ENCODE measurements at regions not wholly inside any gene's neighbourhood (a gene's known extent, or its start where the extent isn't known, plus 50 kb on each side); places are given as distances from the start of the nearest gene placed in this dataset.

- no peak for DNase-seq (ENCODE audit: low spot score)
- intact Hi-C loops (cut with DNase I) = no loop called here
Observed at GRCh38 chr20:24097506-24098245, 109.1 kb upstream of the GGTLC1 start.

- DNase-seq (ENCODE audit: low spot score) = no peak
- intact Hi-C loops (cut with DNase I) = no loop called here
Observed at GRCh38 chr20:24096864-24097450, 108.4 kb upstream of the GGTLC1 start.

GRCh38 chr20:24096264-24096663 is 107.7 kb upstream of the GGTLC1 start:
- DNase-seq (ENCODE audit: low spot score) = no peak
- intact Hi-C loops (cut with DNase I) = no loop called here

GRCh38 chr20:24095756-24096155 is 107.2 kb upstream of the GGTLC1 start:
- intact Hi-C loops (cut with DNase I) = no loop called here
- DNase-seq (ENCODE audit: low spot score) = no peak

- intact Hi-C loops (cut with DNase I) = no loop called here
Observed at GRCh38 chr20:24095303-24095702, 106.7 kb upstream of the GGTLC1 start.

GRCh38 chr20:24089576-24089975 is 101.0 kb upstream of the GGTLC1 start:
- no peak for DNase-seq (ENCODE audit: low spot score)
- intact Hi-C loops (cut with DNase I) = loop anchor here in 1 of 2 donors (5.0 kb wide), 1 partner anchor 627 kb away; no protein-coding TSS in a partner anchor

More at GRCh38 chr20:24095303-24095702, 106.7 kb upstream of the GGTLC1 start:
- DNase-seq (ENCODE audit: low spot score) = no peak

GRCh38 chr20:24086121-24086520 is 97.5 kb upstream of the GGTLC1 start:
- intact Hi-C loops (cut with DNase I) = loop anchor here in 1 of 2 donors (5.0 kb wide), 1 partner anchor 624 kb away; no protein-coding TSS in a partner anchor
- DNase-seq (ENCODE audit: low spot score) = no peak

GRCh38 chr20:24084281-24084680 is 95.7 kb upstream of the GGTLC1 start:
- DNase-seq (ENCODE audit: low spot score) = no peak
- intact Hi-C loops (cut with DNase I) = no loop called here

- DNase-seq (ENCODE audit: low spot score) = no peak
- intact Hi-C loops (cut with DNase I) = no loop called here
Observed at GRCh38 chr20:24081077-24081476, 92.5 kb upstream of the GGTLC1 start.

GRCh38 chr20:24079661-24080412 is 91.3 kb upstream of the GGTLC1 start:
- intact Hi-C loops (cut with DNase I) = no loop called here
- no peak for DNase-seq (ENCODE audit: low spot score)

GRCh38 chr20:24077145-24077544 is 88.6 kb upstream of the GGTLC1 start:
- intact Hi-C loops (cut with DNase I) = no loop called here

GRCh38 chr20:24070679-24071078 is 82.1 kb upstream of the GGTLC1 start:
- DNase-seq (ENCODE audit: low spot score) = no peak
- intact Hi-C loops (cut with DNase I) = no loop called here

More at GRCh38 chr20:24077145-24077544, 88.6 kb upstream of the GGTLC1 start:
- no peak for DNase-seq (ENCODE audit: low spot score)

GRCh38 chr20:24066076-24066700 is 77.6 kb upstream of the GGTLC1 start:
- intact Hi-C loops (cut with DNase I) = no loop called here
- no peak for DNase-seq (ENCODE audit: low spot score)

- intact Hi-C loops (cut with DNase I) = no loop called here
- DNase-seq (ENCODE audit: low spot score) = no peak
Observed at GRCh38 chr20:24064915-24065314, 76.3 kb upstream of the GGTLC1 start.

- intact Hi-C loops (cut with DNase I) = no loop called here
- DNase-seq (ENCODE audit: low spot score) = no peak
Observed at GRCh38 chr20:24064092-24064491, 75.5 kb upstream of the GGTLC1 start.

GRCh38 chr20:24063100-24063499 is 74.5 kb upstream of the GGTLC1 start:
- no peak for DNase-seq (ENCODE audit: low spot score)
- intact Hi-C loops (cut with DNase I) = no loop called here

GRCh38 chr20:24060851-24061590 is 72.4 kb upstream of the GGTLC1 start:
- intact Hi-C loops (cut with DNase I) = no loop called here
- DNase-seq (ENCODE audit: low spot score) = no peak

- intact Hi-C loops (cut with DNase I) = no loop called here
- no peak for DNase-seq (ENCODE audit: low spot score)
Observed at GRCh38 chr20:24059174-24059573, 70.6 kb upstream of the GGTLC1 start.

- intact Hi-C loops (cut with DNase I) = no loop called here
- no peak for DNase-seq (ENCODE audit: low spot score)
Observed at GRCh38 chr20:24056491-24056890, 67.9 kb upstream of the GGTLC1 start.
